M059J (cell line): ENCODE measurements at regions not wholly inside any gene's neighbourhood (a gene's known extent, or its start where the extent isn't known, plus 50 kb on each side); places are given as distances from the start of the nearest gene placed in this dataset.
"Not testable (repeated sequence)": the region's sequence is repeated elsewhere in the genome, so short reads cannot be mapped to it uniquely, and the experiment has no call there.

ENCODE experiments used
- DNase-seq: peaks from one replicate; pipeline ENCODE4 v3.0.0-alpha.2; 2012; ENCODE audit warnings: low read depth

GRCh38 chr10:53432035-53432434 is 659.5 kb upstream of the MBL2 start:
- no peak for DNase-seq

DNA sequence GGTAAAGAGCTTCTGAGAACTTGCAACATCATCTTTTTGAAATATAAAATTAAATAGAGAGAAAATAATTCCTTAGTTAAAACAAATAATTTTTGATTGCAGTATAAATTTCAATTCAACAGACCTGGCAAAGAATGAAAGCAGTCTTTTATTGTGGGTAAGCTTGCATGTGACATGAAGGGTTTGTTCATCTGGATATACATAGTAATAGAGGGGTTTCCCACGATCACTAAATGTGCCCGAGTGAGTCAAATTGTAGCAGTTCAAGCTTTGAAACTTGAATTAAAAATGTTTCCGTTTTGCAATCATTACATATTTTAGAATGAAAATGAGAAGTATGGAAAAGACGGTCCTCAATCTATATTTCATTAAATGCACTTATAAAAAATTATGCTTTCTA is 658.4 kb upstream of the MBL2 start:
- DNase-seq = no peak

GRCh38 chr10:53430127-53430891 is 657.7 kb upstream of the MBL2 start:
- DNase-seq = no peak

DNA sequence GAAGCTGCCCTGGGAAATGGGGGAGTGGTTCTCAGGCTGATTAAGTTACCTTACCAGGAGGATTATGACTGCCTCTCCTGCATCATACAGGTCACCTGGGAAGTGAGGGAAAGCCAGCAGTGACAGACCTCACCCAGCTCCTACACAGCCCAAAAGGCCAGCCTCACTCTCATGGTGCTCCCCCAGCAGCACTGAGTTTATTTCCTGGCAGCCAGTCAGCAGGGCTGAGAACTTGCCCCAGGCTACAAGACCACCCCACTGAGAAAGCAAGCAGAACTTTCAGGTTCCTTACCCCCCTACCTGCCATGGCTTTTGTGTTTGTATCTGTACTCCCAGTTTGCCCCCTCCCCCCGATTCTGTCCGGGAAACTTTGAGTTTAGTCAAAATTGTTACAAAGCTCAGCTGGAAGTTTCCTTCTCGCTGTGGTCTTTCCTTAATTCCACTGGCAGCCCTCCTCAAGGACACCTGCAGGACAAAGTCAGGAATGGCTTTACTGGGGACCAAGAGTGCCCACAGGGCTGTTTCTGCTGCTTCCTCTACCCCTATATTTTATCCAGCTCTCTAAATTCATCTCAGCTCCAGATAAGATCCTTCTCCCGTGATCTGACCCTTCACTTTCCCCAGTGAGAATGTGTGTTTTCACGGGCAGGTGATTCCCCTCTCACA is 649.8 kb upstream of the MBL2 start:
- no peak for DNase-seq

DNA sequence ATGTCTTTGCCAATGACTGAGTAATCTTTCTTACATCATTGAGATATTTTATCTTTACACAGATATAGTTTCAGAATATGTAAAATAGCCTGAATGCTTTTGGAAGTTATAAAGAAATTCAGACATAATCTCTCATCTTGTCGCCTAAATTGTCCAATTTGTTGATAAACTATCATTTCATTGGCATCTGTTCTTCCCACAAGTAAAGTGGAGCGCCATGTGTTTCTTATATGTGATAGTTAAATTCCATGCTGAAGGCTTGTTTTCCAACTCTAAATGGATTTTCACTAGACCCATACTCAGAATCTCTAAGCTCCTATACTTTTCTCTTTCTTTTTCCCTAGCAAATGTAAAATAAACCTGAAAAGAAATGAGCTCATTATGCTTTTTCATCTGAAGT is 640.1 kb upstream of the MBL2 start:
- DNase-seq = no peak

DNA sequence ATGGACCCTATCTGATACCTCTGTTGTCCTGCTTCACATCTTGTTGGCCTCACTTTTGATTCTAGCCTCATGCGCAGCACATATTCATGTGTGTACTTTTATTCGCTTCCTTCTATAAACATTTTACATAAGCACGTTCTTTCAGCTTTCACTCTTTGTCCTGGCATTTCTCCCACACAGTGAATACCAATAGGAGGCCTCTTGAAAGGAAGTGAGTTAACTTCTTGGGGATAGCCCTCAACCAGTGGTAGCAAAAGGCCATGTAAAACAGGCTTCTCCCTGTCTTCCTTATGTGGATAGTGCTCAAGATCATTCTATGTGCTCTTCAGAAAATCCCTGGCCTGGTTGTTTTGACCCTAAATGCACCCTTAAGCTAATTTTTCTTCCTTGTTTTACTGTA is 633.9 kb upstream of the MBL2 start:
- no peak for DNase-seq

- no peak for DNase-seq
These were observed 631.1 kb upstream of the MBL2 start for GRCh38 chr10:53403688-53404087.

- DNase-seq = no peak
These were observed 630.0 kb upstream of the MBL2 start for GRCh38 chr10:53402594-53402993.

- no peak for DNase-seq
These were observed 629.0 kb upstream of the MBL2 start for GRCh38 chr10:53401536-53401935.

DNA sequence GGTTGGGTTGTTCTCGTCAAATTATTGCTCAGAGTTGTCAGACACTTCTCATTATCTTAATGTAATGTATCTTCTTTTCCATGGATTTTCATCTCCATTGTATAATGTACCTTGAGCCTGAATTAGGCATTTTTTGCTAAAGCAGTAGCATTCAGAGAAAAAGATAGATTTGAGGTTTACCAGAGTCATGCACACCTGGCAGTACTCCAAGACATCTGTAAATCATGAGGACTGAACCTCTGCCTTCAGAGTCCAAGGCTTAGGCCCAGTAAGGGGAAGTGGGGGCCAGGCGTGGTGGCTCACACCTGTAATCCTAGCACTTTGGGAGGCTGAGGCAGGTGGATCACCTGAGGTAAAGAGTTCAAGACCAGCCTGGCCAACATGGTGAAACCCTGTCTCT is 624.3 kb upstream of the MBL2 start:
- DNase-seq = no peak

DNA sequence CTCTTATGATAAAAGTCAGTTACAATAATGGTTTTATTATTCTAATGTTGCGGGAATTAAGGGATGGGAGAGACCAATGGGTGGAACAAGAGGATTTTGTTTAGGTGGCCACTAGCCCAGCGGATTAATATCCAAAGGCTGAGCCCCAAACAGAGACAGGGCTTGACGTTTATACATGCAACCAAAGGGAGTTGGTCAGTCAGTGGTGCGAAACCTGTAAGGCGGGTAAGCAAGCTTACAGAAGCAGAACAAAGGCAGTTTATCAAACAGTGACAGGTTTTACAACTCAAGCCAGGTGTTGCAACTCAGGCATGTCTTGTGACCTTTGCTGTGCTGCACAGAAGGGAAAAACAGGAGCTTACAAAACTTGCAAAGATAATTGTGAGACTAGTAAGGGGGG is 622.9 kb upstream of the MBL2 start:
- no peak for DNase-seq

- DNase-seq = no peak
These were observed 615.0 kb upstream of the MBL2 start for GRCh38 chr10:53387562-53387961.

GRCh38 chr10:53382543-53382942 is 610.0 kb upstream of the MBL2 start:
- DNase-seq = no peak

DNA sequence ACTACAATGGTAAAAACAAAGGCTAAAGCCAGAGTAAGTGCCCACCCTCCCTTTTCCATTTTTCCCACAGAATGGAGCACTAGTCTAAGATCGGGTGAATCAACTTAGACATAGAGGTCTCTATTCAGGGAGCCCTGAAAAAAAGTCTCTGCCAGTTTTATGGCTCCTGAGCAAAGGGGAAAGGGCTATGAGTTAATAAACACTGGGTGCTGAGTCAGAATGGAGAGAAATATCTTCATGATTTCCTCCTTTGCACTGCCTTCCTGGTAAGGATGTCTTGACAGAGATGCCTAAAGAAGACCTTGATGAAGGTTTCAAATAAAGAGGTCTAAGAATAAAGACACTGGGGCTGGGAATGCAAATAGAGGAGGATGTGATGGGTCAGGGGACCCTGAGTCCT is 607.4 kb upstream of the MBL2 start:
- no peak for DNase-seq

DNA sequence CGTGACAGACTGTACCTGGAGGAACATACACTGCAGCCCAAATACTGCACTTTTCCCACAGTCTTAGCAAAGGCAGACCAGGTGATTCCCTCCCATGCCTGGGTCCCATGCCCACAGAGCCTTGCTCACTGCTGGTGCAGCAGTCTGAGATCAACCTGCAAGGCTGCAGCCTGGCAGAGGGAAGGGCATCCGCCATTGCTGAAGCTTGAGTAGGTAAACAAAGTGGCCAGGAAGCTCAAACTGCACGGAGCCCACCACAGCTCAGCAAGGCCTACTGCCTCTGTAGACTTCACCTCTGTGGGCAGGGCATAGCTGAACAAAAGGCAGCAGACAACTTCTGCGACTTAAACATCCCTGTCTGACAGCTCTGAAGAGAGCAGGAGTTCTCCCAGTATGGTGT is 597.8 kb upstream of the MBL2 start:
- DNase-seq = no peak

DNA sequence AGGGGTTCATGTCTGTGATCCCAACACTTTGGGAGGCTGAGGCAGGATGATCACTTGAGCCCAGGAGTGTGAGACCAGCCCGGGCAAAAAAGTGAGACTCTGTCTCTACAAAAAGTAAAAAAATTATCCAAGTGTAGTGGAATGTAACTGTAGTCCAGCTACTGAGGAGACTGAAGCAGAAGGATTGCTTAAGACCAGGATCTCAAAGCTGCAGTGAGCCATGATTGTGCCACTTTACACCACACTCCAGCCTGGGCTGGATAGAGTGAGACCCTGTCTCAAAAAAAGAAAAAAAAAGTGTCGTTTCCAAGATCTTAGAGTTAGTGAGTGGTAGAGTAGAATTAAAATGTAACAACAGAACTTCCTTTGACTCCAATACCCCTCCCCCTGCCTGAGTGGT is 589.4 kb upstream of the MBL2 start:
- no peak for DNase-seq

DNA sequence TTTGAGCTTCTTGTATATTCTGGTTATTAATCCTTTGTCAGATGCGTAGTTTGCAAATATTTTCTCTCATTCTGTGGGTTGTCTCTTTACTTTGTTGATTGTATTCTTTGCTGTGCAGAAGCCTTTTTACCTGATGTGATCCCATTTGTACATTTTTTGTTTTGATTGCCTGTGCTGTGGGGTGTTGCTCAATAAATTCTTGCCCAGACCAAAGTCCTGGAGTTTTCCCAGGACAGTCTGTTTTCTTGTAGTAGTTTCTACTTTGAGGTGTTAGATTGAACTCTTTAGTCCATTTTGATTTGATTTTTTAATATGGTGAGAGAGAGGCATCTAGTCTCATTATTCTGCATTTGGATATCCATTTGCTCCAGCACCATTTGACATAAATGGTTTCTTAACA is 588.7 kb upstream of the MBL2 start:
- no peak for DNase-seq

DNA sequence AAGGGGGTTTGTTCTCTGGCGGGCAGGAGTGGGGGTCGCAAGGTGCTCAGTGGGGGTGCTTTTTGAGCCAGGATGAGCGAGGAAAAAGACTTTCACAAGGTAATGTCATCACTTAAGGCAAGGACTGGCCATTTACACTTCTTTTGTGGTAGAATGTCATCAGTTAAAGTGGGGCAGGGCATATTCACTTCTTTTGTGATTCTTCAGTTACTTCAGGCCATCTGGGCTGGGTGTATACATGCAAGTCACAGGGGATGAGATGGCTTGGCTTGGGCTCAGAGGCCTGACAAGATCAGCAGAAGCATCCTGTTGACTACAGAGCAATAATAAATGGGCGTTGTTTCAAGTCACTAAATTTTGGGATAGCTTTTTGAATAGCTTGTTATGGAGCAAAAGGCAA is 586.4 kb upstream of the MBL2 start:
- DNase-seq = not testable (repeated sequence)

- no peak for DNase-seq
These were observed 586.0 kb upstream of the MBL2 start for GRCh38 chr10:53358536-53358935.

GRCh38 chr10:53357587-53357986 is 585.0 kb upstream of the MBL2 start:
- DNase-seq = no peak

GRCh38 chr10:53356616-53357349 is 584.2 kb upstream of the MBL2 start:
- DNase-seq = no peak

DNA sequence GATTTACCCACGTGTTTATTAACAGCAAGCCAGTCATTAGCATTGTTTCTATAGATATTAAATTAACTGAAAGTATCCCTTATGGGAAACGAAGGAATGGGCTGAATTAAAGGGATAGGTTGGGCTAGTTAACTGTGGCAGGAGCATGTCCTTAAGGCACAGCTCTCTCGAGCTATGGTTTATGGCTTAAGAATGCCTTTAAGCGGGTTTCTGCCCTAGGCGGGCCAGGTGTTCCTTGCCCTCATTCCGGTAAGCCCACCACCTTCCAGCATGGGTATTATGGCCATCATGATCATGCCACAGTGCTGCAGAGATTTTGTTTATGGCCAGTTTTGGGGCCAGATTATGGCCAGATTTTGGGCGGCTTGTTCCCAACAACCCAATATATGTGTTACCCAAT is 569.9 kb upstream of the MBL2 start:
- DNase-seq = not testable (repeated sequence)

DNA sequence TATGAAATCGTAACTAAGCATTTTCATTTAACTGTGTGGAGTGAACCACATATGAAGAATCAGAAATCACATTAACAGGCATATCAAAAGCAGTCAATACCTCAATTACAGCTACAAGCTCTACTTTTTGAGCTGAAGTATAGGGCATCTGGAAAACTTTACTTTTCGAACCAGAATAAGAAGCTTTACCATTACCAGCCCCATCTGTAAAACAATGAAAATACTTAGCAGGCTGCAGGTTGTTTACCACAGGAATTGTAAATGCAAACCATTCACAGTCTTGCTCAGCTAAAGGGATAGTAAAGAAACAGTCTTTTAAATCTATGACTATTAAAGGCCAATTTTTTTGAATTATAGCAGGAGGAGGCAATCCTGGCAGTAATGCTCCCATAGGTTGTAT is 565.6 kb upstream of the MBL2 start:
- DNase-seq = not testable (repeated sequence)
